Effector CD4-positive, alpha-beta T cell (primary cell): ENCODE measurements at regions not wholly inside any gene's neighbourhood (a gene's known extent, or its start where the extent isn't known, plus 50 kb on each side); places are given as distances from the start of the nearest gene placed in this dataset.

ENCODE experiments used
- DNase-seq: peaks from one replicate; pipeline ENCODE4 v3.0.0-alpha.2; 2020

DNA sequence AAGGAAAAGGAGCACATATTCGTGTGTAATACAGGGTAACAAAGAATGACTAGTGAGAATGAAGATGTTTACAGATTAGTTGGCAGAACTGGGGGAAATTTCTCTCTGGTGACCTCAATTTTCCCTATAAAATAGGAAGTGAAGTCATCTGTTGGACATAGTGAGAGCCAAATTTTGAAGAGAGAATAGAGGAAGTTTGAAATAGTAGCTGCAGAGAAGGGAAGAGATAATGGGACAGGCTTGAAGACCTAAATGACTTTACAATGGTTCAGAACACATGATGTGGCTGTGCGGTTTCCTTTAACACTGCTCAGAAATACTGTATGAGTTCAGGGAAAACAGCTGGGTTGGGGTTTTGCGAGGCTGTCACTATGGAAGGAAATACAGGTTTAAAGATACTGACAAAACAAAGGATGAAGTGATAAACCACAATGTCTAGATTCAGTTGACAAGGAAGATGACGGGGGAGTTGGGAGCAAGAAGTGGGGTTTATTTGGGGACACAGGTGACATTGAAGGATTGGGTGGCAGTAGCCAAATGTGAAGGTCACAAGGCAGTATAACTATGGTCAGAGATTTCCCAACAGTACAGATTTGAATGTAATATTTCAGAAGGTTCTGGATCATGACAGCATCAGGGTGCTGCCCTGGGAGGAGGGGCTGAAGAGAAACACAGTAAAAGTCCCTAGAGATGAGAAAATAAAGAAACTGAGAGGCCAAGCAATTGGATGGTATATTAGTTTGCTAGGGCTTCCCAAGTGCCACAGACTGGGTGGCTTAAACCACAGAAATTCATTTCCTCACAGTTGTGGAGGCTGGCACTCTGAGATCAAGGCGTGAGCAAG is 82.6 kb upstream of the TANK start:
- DNase-seq = peak; percentile 35

GRCh38 chr2:161078211-161078539 is 82.1 kb upstream of the TANK start:
- DNase-seq = no peak

- DNase-seq = no peak
These were observed 75.1 kb upstream of the TANK start for GRCh38 chr2:161085149-161085548.

DNA sequence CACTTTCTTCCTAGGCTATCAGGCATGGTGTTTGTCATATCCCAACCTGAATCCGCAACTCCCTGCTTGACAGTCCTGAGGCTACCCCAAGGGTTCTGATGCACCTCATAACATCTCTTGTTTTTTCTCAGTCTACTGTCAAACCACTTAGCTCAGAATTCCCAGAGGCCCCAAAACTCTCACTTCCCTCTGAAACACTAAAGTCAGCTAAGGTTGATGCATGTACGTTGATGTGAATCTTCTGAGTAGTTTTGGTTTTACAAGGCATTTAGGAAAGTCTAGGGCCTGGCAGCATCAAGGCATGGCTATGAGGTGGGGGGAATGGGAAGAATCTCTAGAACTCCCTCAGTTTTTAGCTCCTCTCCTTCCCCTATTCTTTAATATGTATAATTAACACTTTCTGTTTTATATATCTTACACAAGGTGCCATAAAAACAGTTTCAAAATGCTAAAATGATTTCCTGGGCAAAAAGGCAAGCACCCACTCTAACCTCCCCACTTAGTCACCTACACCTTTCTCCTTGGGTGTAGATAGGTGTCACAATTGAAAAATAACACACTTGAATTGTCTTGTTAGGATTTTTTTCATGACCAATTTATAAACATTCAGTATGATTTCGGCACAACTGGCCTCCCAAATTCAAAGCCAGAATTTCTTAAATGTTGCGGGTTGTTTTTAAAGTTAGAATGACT is 71.4 kb upstream of the TANK start:
- DNase-seq = no peak

- DNase-seq = no peak
These were observed 69.8 kb upstream of the TANK start for GRCh38 chr2:161090411-161090810.

GRCh38 chr2:161095314-161095713 is 64.9 kb upstream of the TANK start:
- no peak for DNase-seq

GRCh38 chr2:161096336-161096735 is 63.9 kb upstream of the TANK start:
- DNase-seq = no peak

GRCh38 chr2:161097157-161097556 is 63.1 kb upstream of the TANK start:
- no peak for DNase-seq

DNA sequence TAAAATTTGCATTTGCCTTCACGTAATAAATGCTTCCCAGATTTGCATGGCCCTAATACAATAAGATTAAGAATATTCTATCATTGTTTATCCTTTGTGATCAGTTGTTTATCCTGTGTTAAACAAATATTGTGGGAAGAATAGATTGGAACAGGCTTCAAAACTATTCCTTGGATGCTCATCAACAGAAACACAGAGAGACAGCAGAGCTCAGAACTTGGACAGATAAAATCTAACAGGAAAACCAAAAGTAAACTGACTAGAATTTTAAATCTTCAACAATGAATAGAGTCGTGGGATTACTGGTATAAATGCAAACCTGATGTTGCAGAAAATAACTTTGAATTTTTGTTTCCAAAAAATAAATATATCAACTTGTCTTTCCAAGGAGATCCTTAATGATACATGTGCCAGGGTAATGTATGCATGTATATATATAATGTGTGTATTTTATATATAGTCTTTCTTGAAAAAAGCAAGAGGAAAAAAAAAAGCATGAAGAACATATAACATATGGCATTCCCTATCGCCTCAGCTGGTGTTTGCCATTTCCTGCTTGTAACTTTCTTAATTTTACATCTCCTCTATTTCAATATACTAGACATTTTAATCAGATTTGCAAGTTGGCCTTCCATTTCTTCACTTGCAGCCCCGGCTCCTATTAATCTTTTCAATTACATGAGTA is 59.9 kb upstream of the TANK start:
- no peak for DNase-seq

GRCh38 chr2:161101406-161101805 is 58.8 kb upstream of the TANK start:
- no peak for DNase-seq

- no peak for DNase-seq
These were observed 57.3 kb upstream of the TANK start for GRCh38 chr2:161102770-161103450.

DNA sequence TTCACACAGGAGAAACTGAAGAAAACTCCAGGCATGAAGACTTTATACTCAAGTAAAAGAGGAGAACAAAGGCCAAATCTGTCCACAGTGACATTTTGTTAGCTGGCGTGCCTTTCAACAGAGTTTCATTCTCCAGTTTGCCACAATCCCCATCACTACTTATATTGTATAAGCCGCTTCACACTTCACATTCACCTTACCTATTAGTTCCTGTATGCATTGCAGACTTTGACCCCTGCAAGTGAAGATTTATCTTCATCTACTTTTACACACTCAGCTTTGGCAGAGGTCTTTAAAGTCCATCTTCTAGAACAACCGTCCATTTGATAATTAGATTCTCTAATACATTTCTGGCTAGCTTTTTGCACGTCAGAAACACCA is 56.8 kb upstream of the TANK start:
- no peak for DNase-seq

DNA sequence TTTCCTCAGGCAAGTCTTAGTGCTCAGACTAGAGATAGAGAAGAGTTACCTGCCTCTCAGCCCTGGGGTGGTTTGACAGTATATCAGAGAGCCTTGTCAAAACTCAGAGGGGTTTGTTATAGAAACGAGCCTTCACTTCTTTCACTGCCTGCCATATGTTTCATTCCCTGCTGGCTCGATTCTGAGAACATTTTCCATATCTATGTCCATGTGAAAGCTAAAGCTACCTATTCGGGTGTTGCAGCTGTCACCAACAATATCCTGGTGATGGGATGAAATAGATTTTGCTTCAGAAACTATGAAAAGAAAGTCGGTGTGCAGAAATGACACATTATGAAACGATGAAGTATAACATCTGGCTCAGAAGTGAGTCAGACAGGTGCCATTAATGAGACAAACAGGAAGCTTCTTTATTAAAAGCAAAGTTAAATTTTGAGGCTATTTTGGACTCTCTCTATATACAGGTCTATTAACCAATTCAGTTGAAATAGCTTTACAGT is 56.1 kb upstream of the TANK start:
- DNase-seq = no peak

GRCh38 chr2:161107265-161107664 is 53.0 kb upstream of the TANK start:
- DNase-seq = no peak
